Coronary artery (tissue), 2 donors: ENCODE measurements at regions not wholly inside any gene's neighbourhood (a gene's known extent, or its start where the extent isn't known, plus 50 kb on each side); places are given as distances from the start of the nearest gene placed in this dataset.
"Not testable (repeated sequence)": the region's sequence is repeated elsewhere in the genome, so short reads cannot be mapped to it uniquely, and the experiment has no call there.

Experiments used
- DNase-seq: peaks from one replicate; pipeline ENCODE4 v3.0.0-alpha.2; 2017; ENCODE audit warnings: low spot score
- H3K27ac ChIP-seq, 2 donors: fragments of 200-600 bp; sonication (generic); one replicate each; pipeline ENCODE4 v1.5.1; 2016 to 2019
- H3K4me3 ChIP-seq: fragments of 200-600 bp; sonication (generic); 2 replicates; pipeline ENCODE4 v1.5.1; 2016; ENCODE audit warnings: mild to moderate bottlenecking, moderate library complexity
- TF ChIP-seq, protein P1 (sequence below): fragments of 200-600 bp; sonication (generic); IDR thresholded peaks from one replicate; pipeline ENCODE4 v1.5.1; 2019; ENCODE audit warnings: antibody characterized with exemption

DNA sequence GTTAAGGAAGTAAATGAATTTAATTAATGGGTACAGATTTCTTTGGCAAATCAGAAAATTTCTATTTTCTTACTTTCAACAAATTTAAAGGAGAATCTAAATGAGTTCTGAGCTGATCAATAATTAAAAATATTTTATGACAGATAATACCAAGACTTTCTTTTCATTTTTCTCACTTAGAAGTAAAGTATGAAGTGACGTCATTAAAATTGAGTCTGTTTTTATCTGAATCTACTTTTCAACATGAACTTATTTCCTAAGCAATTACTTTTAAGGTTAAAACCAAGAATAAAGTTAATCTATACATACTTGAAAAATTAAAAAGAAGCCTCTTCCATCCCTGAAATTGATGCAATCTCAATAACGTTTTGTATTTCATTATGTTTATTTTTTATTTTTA, 552.8 kb upstream of the ST8SIA4 start:
- no peak for DNase-seq
- TF ChIP-seq, protein P1, sequence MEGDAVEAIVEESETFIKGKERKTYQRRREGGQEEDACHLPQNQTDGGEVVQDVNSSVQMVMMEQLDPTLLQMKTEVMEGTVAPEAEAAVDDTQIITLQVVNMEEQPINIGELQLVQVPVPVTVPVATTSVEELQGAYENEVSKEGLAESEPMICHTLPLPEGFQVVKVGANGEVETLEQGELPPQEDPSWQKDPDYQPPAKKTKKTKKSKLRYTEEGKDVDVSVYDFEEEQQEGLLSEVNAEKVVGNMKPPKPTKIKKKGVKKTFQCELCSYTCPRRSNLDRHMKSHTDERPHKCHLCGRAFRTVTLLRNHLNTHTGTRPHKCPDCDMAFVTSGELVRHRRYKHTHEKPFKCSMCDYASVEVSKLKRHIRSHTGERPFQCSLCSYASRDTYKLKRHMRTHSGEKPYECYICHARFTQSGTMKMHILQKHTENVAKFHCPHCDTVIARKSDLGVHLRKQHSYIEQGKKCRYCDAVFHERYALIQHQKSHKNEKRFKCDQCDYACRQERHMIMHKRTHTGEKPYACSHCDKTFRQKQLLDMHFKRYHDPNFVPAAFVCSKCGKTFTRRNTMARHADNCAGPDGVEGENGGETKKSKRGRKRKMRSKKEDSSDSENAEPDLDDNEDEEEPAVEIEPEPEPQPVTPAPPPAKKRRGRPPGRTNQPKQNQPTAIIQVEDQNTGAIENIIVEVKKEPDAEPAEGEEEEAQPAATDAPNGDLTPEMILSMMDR: no peak
- no peak overlapping the region for H3K27ac ChIP-seq
- H3K4me3 ChIP-seq: no peak overlapping the region

DNA sequence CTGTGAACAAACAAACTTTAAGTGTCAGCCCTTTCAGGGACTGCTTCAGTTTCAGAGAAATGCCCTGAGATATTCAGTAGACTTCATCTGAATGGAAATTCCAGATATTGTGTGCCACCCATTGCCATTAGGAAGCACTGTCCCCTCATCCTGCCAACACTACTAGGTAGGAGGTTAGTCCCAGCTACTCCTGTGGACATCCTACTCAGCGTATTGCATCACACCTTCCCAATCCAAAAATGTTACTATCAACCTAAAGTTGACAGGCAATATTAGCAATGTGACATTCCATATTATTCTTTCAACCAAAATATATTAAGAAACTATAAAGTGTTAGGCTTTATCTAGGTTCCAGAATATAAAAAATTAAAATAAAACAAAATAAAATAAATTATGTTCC, 552.0 kb upstream of the ST8SIA4 start:
- Histone ChIP-seq H3K4me3 (no peak overlapping the region), H3K27ac (no peak overlapping the region)
- TF ChIP-seq, protein P1: no peak
- no peak for DNase-seq

DNA sequence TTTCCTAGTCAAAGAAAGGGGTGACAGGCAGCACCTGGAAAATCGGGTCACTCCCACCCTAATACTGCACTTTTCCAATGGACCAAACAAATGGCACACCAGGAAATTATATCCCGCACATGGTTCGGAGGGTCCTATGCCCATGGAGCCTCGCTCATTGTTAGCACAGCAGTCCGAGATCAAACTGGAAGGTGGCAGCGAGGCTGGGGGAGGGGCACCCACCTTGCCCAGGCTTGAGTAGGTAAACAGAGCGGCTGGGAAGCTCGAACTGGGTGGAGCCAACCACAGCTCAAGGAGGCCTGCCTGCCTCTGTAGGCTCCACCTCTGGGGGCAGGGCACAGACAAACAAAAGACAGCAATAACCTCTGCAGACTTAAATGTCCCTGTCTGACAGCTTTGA, 539.2 kb upstream of the ST8SIA4 start:
- not testable (repeated sequence) for H3K27ac ChIP-seq, H3K4me3 ChIP-seq, DNase-seq

DNA sequence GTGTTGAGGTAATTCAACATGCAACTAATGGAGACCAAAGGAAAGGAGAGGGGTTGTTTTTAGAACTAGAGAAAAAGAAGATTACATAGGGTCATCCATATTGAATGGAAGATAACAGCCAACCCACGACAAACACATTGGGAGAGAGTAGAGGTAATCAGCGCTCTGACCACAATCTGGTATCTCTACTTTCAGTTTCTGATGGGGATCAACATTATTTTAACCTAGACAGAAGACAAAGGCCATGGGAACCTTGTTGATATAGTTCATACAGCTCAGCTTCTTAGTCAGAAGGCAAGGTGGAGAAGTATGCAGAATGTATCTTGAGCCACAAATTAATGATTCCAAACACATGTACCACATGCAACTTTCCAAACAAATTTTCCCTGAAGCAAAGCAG, 537.1 kb upstream of the ST8SIA4 start:
- TF ChIP-seq, protein P1: no peak
- Histone ChIP-seq H3K27ac (no peak overlapping the region), H3K4me3 (no peak overlapping the region)
- DNase-seq: no peak

DNA sequence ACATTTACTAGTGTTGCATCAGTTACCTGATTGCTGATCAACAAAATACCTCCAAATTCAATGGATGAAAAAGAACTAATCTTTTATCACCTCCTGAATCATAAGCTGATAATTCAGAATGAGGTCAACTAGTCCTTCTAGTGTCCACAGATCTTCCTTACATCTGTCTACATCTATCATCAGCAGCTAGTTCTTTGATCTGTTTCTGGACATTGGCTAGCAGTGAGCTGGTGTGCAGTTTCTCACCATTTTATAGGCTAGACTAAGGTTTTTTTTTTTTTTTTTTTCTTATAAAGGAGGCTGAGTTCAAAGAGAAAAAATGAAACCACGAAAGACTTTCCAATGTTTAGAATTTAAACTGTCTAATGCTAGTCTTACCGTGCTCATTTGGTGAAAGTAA, 534.3 kb upstream of the ST8SIA4 start:
- H3K27ac ChIP-seq: no peak overlapping the region

DNA sequence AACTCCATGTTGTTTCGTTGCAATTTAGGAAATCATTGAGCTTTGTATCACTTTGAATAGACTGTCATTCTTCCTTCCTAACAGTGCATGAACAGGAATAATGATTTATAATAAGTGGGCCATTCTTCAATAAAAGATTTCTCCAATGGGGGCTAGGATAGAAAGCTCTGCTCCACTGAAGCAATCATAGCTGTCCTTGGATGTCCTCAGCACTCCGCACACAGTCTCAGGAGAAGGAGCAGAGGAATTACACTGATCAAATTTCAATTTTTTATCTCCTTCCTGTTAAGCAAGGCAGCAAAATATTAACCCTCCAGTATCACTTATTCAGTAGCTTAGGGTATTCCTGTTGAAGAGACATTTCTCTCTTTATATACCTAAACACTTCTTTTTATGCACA, 532.7 kb upstream of the ST8SIA4 start:
- Histone ChIP-seq H3K27ac (no peak overlapping the region), H3K4me3 (no peak overlapping the region)
- DNase-seq: no peak
- TF ChIP-seq, protein P1: no peak

More for the DNA sequence above, 534.3 kb upstream of the ST8SIA4 start:
- no peak overlapping the region for H3K4me3 ChIP-seq
- DNase-seq: no peak
- TF ChIP-seq, protein P1: no peak

DNA sequence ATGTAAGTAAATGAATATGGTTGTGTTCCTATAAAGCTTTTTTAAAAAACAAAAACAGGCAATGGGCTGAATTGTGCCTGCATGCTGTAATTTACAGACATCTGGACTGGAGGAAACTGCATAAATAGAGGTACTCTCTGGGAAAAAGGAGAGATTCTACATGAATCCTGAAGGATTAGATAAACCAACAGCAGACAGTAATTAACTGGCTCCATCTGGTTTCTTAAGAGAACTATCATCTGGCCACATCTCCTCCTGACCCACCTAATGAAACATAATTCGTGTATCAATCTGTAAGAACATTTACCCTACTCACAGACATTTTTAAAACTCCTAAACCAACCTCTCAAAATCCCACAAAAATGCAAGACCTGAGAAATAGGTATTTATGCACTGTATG, 528.1 kb upstream of the ST8SIA4 start:
- DNase-seq: no peak
- no peak overlapping the region for H3K27ac ChIP-seq

More for the DNA sequence above, 528.1 kb upstream of the ST8SIA4 start:
- H3K4me3 ChIP-seq: no peak overlapping the region
- TF ChIP-seq, protein P1: no peak
